ENCODE measurements at regions not wholly inside any gene's neighbourhood (a gene's known extent, or its start where the extent isn't known, plus 50 kb on each side); places are given as distances from the start of the nearest gene placed in this dataset.

GRCh38 chr1:115233598-115233997 is 104.5 kb downstream of the NGF start:
- Histone ChIP-seq H3K36me3 (ENCODE audit: control insufficient read depth, insufficient read depth, low read length, severe bottlenecking) (no peaks in the 10 kb centered on the region), H3K27me3 (replicated peaks; ENCODE audit: control insufficient read depth, insufficient read depth, low read length) (no peaks in the 10 kb centered on the region), H3K4me1 (ENCODE audit: control insufficient read depth, insufficient read depth, low read length) (no peaks in the 10 kb centered on the region), H3K9ac (ENCODE audit: low read length) (no peak overlapping the region), H3K4me3 (ENCODE audit: low read length) (no peak overlapping the region), H3K9me3 (ENCODE audit: control insufficient read depth, low read length) (no peaks in the 10 kb centered on the region)
- DNase-seq (ENCODE audit: low read depth), result no peak

- no peaks in the 10 kb centered on the region for H3K27me3 ChIP-seq (replicated peaks; ENCODE audit: control insufficient read depth, insufficient read depth, low read length)
- DNase-seq (ENCODE audit: low read depth), result no peak
- H3K36me3 ChIP-seq (ENCODE audit: control insufficient read depth, insufficient read depth, low read length, severe bottlenecking), result no peaks in the 10 kb centered on the region
- H3K9ac ChIP-seq (ENCODE audit: low read length), result no peak overlapping the region
- H3K4me1 ChIP-seq (ENCODE audit: control insufficient read depth, insufficient read depth, low read length), result peaks cover 10% of the 10 kb centered on the region
- no peak overlapping the region for H3K4me3 ChIP-seq (ENCODE audit: low read length)
- no peaks in the 10 kb centered on the region for H3K9me3 ChIP-seq (ENCODE audit: control insufficient read depth, low read length)
These were observed 107.8 kb downstream of the NGF start for GRCh38 chr1:115230281-115230680.

- H3K36me3 ChIP-seq (ENCODE audit: control insufficient read depth, insufficient read depth, low read length, severe bottlenecking), result no peaks in the 10 kb centered on the region
These were observed 109.0 kb downstream of the NGF start for GRCh38 chr1:115229016-115229415.

GRCh38 chr1:115228191-115228590 is 109.9 kb downstream of the NGF start:
- no peak for DNase-seq (ENCODE audit: low read depth)
- Histone ChIP-seq H3K36me3 (ENCODE audit: control insufficient read depth, insufficient read depth, low read length, severe bottlenecking) (no peaks in the 10 kb centered on the region), H3K9ac (ENCODE audit: low read length) (no peak overlapping the region), H3K4me3 (ENCODE audit: low read length) (no peak overlapping the region), H3K27me3 (replicated peaks; ENCODE audit: control insufficient read depth, insufficient read depth, low read length) (no peaks in the 10 kb centered on the region), H3K4me1 (ENCODE audit: control insufficient read depth, insufficient read depth, low read length) (peaks cover 10% of the 10 kb centered on the region), H3K9me3 (ENCODE audit: control insufficient read depth, low read length) (no peaks in the 10 kb centered on the region)

More at GRCh38 chr1:115229016-115229415, 109.0 kb downstream of the NGF start:
- Histone ChIP-seq H3K4me1 (ENCODE audit: control insufficient read depth, insufficient read depth, low read length) (peaks cover 10% of the 10 kb centered on the region), H3K4me3 (ENCODE audit: low read length) (no peak overlapping the region), H3K27me3 (replicated peaks; ENCODE audit: control insufficient read depth, insufficient read depth, low read length) (no peaks in the 10 kb centered on the region), H3K9ac (ENCODE audit: low read length) (no peak overlapping the region), H3K9me3 (ENCODE audit: control insufficient read depth, low read length) (no peaks in the 10 kb centered on the region)
- DNase-seq (ENCODE audit: low read depth), result no peak

- H3K9ac ChIP-seq (ENCODE audit: low read length), result no peak overlapping the region
- H3K4me1 ChIP-seq (ENCODE audit: control insufficient read depth, insufficient read depth, low read length), result peaks cover 10% of the 10 kb centered on the region
- DNase-seq (ENCODE audit: low read depth), result peak; percentile 71
- H3K4me3 ChIP-seq (ENCODE audit: low read length), result no peak overlapping the region
- H3K27me3 ChIP-seq (replicated peaks; ENCODE audit: control insufficient read depth, insufficient read depth, low read length), result no peaks in the 10 kb centered on the region
- no peaks in the 10 kb centered on the region for H3K9me3 ChIP-seq (ENCODE audit: control insufficient read depth, low read length)
- no peaks in the 10 kb centered on the region for H3K36me3 ChIP-seq (ENCODE audit: control insufficient read depth, insufficient read depth, low read length, severe bottlenecking)
These were observed 110.5 kb downstream of the NGF start for GRCh38 chr1:115227346-115228082.

- Histone ChIP-seq H3K4me1 (ENCODE audit: control insufficient read depth, insufficient read depth, low read length) (peaks cover 11% of the 10 kb centered on the region), H3K27me3 (replicated peaks; ENCODE audit: control insufficient read depth, insufficient read depth, low read length) (no peaks in the 10 kb centered on the region), H3K4me3 (ENCODE audit: low read length) (no peak overlapping the region), H3K9me3 (ENCODE audit: control insufficient read depth, low read length) (no peaks in the 10 kb centered on the region), H3K36me3 (ENCODE audit: control insufficient read depth, insufficient read depth, low read length, severe bottlenecking) (no peaks in the 10 kb centered on the region), H3K9ac (ENCODE audit: low read length) (no peak overlapping the region)
- no peak for DNase-seq (ENCODE audit: low read depth)
These were observed 111.9 kb downstream of the NGF start for GRCh38 chr1:115225993-115226685.

- Histone ChIP-seq H3K36me3 (ENCODE audit: control insufficient read depth, insufficient read depth, low read length, severe bottlenecking) (no peaks in the 10 kb centered on the region), H3K9me3 (ENCODE audit: control insufficient read depth, low read length) (no peaks in the 10 kb centered on the region), H3K4me3 (ENCODE audit: low read length) (no peak overlapping the region), H3K4me1 (ENCODE audit: control insufficient read depth, insufficient read depth, low read length) (peaks cover 25% of the 10 kb centered on the region), H3K9ac (ENCODE audit: low read length) (no peak overlapping the region), H3K27me3 (replicated peaks; ENCODE audit: control insufficient read depth, insufficient read depth, low read length) (no peaks in the 10 kb centered on the region)
- DNase-seq (ENCODE audit: low read depth), result no peak
These were observed 113.4 kb downstream of the NGF start for GRCh38 chr1:115224636-115225035.

GRCh38 chr1:115222616-115223402 is 115.2 kb downstream of the NGF start:
- H3K36me3 ChIP-seq (ENCODE audit: control insufficient read depth, insufficient read depth, low read length, severe bottlenecking), result no peaks in the 10 kb centered on the region
- H3K27me3 ChIP-seq (replicated peaks; ENCODE audit: control insufficient read depth, insufficient read depth, low read length), result no peaks in the 10 kb centered on the region
- DNase-seq (ENCODE audit: low read depth), result no peak
- H3K9ac ChIP-seq (ENCODE audit: low read length), result no peak overlapping the region
- H3K4me1 ChIP-seq (ENCODE audit: control insufficient read depth, insufficient read depth, low read length), result peaks cover 28% of the 10 kb centered on the region
- H3K4me3 ChIP-seq (ENCODE audit: low read length), result no peak overlapping the region
- H3K9me3 ChIP-seq (ENCODE audit: control insufficient read depth, low read length), result no peaks in the 10 kb centered on the region

- Histone ChIP-seq H3K9ac (ENCODE audit: low read length) (peak overlapping the region; percentile 76), H3K27me3 (replicated peaks; ENCODE audit: control insufficient read depth, insufficient read depth, low read length) (no peaks in the 10 kb centered on the region), H3K9me3 (ENCODE audit: control insufficient read depth, low read length) (no peaks in the 10 kb centered on the region), H3K4me3 (ENCODE audit: low read length) (no peak overlapping the region), H3K36me3 (ENCODE audit: control insufficient read depth, insufficient read depth, low read length, severe bottlenecking) (no peaks in the 10 kb centered on the region), H3K4me1 (ENCODE audit: control insufficient read depth, insufficient read depth, low read length) (peaks cover 34% of the 10 kb centered on the region)
- no peak for DNase-seq (ENCODE audit: low read depth)
These were observed 117.4 kb downstream of the NGF start for GRCh38 chr1:115220340-115221270.

- no peaks in the 10 kb centered on the region for H3K27me3 ChIP-seq (replicated peaks; ENCODE audit: control insufficient read depth, insufficient read depth, low read length)
- no peak for DNase-seq (ENCODE audit: low read depth)
- no peaks in the 10 kb centered on the region for H3K9me3 ChIP-seq (ENCODE audit: control insufficient read depth, low read length)
- peak overlapping the region; percentile 76 for H3K9ac ChIP-seq (ENCODE audit: low read length)
- no peaks in the 10 kb centered on the region for H3K36me3 ChIP-seq (ENCODE audit: control insufficient read depth, insufficient read depth, low read length, severe bottlenecking)
- peaks cover 34% of the 10 kb centered on the region for H3K4me1 ChIP-seq (ENCODE audit: control insufficient read depth, insufficient read depth, low read length)
- no peak overlapping the region for H3K4me3 ChIP-seq (ENCODE audit: low read length)
These were observed 118.1 kb downstream of the NGF start for GRCh38 chr1:115219927-115220326.

Data from adipocyte (in vitro differentiated cells).